NB4 (cell line): ENCODE measurements at regions not wholly inside any gene's neighbourhood (a gene's known extent, or its start where the extent isn't known, plus 50 kb on each side); places are given as distances from the start of the nearest gene placed in this dataset.

Source experiments
- DNase-seq: peaks from one replicate; pipeline ENCODE4 v3.0.0; 2010; ENCODE audit warnings: low read depth
- H3K4me3 ChIP-seq: one replicate; pipeline ENCODE4 v1.5.1; 2011; ENCODE audit warnings: mild to moderate bottlenecking, low read depth, low read length, moderate library complexity
- CTCF ChIP-seq: IDR thresholded peaks from one replicate; pipeline ENCODE4 v1.5.1; 2012; ENCODE audit warnings: low read depth, low read length
- MAX ChIP-seq: IDR thresholded peaks from 2 replicates; pipeline ENCODE4 v1.6.1; 2011; ENCODE audit warnings: low read depth, low read length
- MYC ChIP-seq: IDR thresholded peaks from 2 replicates; pipeline ENCODE4 v1.6.1; 2011; ENCODE audit warnings: low read depth, low read length
- POLR2A ChIP-seq: IDR thresholded peaks from 2 replicates; pipeline ENCODE4 v1.6.1; 2011; ENCODE audit warnings: mild to moderate bottlenecking; ENCODE audit not compliant: insufficient read length; ENCODE audit errors: extremely low read depth

- no peak for DNase-seq
- no peak overlapping the region for H3K4me3 ChIP-seq
- TF ChIP-seq CTCF, result no peak
- no peak for TF ChIP-seq POLR2A
- no peak for TF ChIP-seq MYC
- no peak for TF ChIP-seq MAX
Observed at GRCh38 chr4:31702326-31702725, 982.2 kb downstream of the PCDH7 start.

GRCh38 chr4:31714238-31714637 lies 994.1 kb downstream of the PCDH7 start:
- no peak for DNase-seq
- H3K4me3 ChIP-seq, result no peak overlapping the region
- no peak for TF ChIP-seq CTCF
- TF ChIP-seq POLR2A, result no peak
- no peak for TF ChIP-seq MYC
- no peak for TF ChIP-seq MAX

- H3K4me3 ChIP-seq, result no peak overlapping the region
- DNase-seq, result no peak
- no peak for TF ChIP-seq CTCF
- no peak for TF ChIP-seq MYC
- no peak for TF ChIP-seq POLR2A
- no peak for TF ChIP-seq MAX
Observed at GRCh38 chr4:31715302-31715701, 995.1 kb downstream of the PCDH7 start.

GRCh38 chr4:31727030-31727429 lies 1006.9 kb downstream of the PCDH7 start:
- TF ChIP-seq CTCF (no peak), MYC (no peak), MAX (no peak), POLR2A (no peak)
- no peak overlapping the region for H3K4me3 ChIP-seq
- DNase-seq, result no peak

- DNase-seq, result no peak
- no peak for TF ChIP-seq MYC
- no peak for TF ChIP-seq MAX
- no peak for TF ChIP-seq CTCF
- TF ChIP-seq POLR2A, result no peak
- H3K4me3 ChIP-seq, result no peak overlapping the region
Observed at GRCh38 chr4:31735004-31735403, 1014.8 kb downstream of the PCDH7 start.

- H3K4me3 ChIP-seq, result no peak overlapping the region
- TF ChIP-seq POLR2A (no peak), MAX (no peak), CTCF (no peak), MYC (no peak)
- peak; percentile 85 for DNase-seq
Observed at GRCh38 chr4:31737419-31737818, 1017.2 kb downstream of the PCDH7 start.
